NT2/D1 (cell line): ENCODE measurements at regions not wholly inside any gene's neighbourhood (a gene's known extent, or its start where the extent isn't known, plus 50 kb on each side); places are given as distances from the start of the nearest gene placed in this dataset.

ENCODE experiments used
- SUZ12 ChIP-seq: IDR thresholded peaks from 2 replicates; pipeline ENCODE4 v1.6.1; 2011; ENCODE audit not compliant: insufficient read length, insufficient read depth; ENCODE audit errors: extremely low read depth
- YY1 ChIP-seq: IDR thresholded peaks from 2 replicates; pipeline ENCODE4 v1.6.1; 2011; ENCODE audit not compliant: insufficient read length, insufficient read depth
- ZNF274 ChIP-seq: IDR thresholded peaks from 2 replicates; pipeline ENCODE4 v1.6.1; 2011; ENCODE audit warnings: mild to moderate bottlenecking, low read depth, low read length

DNA sequence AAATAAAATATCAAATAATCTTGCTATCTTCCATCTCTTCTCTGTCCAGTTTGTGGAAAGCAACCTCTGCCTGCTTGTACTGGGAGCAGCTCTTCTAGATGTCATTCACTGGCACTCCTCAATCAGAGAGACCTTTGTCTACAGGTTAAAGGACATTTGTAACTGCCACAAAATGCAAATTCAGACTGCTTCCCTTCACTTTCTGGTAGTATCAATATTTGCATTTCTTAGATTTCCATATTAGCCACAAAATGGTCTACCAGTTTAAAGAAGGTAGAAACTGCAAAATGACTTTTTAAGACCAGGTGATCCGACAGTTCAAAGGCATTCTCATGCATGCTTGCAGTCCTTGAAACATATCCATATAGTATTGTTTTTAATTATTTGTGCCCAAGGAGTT, 51.7 kb upstream of the RCN1 start:
- no peak for TF ChIP-seq YY1
- no peak for TF ChIP-seq ZNF274
- no peak for TF ChIP-seq SUZ12
